OCI-LY3 (cell line): ENCODE measurements at regions not wholly inside any gene's neighbourhood (a gene's known extent, or its start where the extent isn't known, plus 50 kb on each side); places are given as distances from the start of the nearest gene placed in this dataset.

Experiments
- H2AFZ ChIP-seq: fragments of 200-600, 300-600 bp; shearing (Covaris generic); 2 replicates; pipeline ENCODE4 v1.6.0; 2014; ENCODE audit warnings: antibody characterized with exemption, low read depth, low read length
- H3K27ac ChIP-seq: fragments of 200-600, 300-600 bp; sonication (generic); 2 replicates; pipeline ENCODE4 v1.5.1; 2014; ENCODE audit warnings: mild to moderate bottlenecking, low read length, moderate library complexity, mixed read lengths
- H3K27me3 ChIP-seq: fragments of 200-600, 300-600 bp; sonication (generic); 2 replicates; pipeline ENCODE4 v1.6.1; 2014; ENCODE audit warnings: low read depth, low read length, mixed read lengths
- H3K36me3 ChIP-seq: fragments of 200-600, 300-600 bp; sonication (generic); replicated peaks from 2 replicates; pipeline ENCODE3; 2014; ENCODE audit warnings: low read depth, low read length, mixed read lengths
- H3K4me1 ChIP-seq: fragments of 300-600, 200-600 bp; sonication (generic); 2 replicates; pipeline ENCODE4 v1.6.1; 2014; ENCODE audit warnings: low read length, mixed read lengths
- H3K4me2 ChIP-seq: fragments of 200-600, 300-600 bp; sonication (generic); 2 replicates; pipeline ENCODE4 v1.6.1; 2014; ENCODE audit warnings: low read length, mixed read lengths
- H3K4me3 ChIP-seq: fragments of 300-600, 200-600 bp; sonication (generic); 2 replicates; pipeline ENCODE4 v1.5.1; 2014; ENCODE audit warnings: antibody characterized with exemption, mild to moderate bottlenecking, low read length, moderate library complexity
- H3K79me2 ChIP-seq: fragments of 300-600, 200-600 bp; shearing (Covaris generic); 2 replicates; pipeline ENCODE4 v1.6.1; 2014; ENCODE audit warnings: mild to moderate bottlenecking, low read length, mixed read lengths
- H3K9ac ChIP-seq: fragments of 300-600, 200-600 bp; shearing (Covaris generic); 2 replicates; pipeline ENCODE4 v1.6.0; 2014; ENCODE audit warnings: mild to moderate bottlenecking, low read length, moderate library complexity
- H3K9me3 ChIP-seq: fragments of 200-600, 300-600 bp; shearing (Covaris generic); 2 replicates; pipeline ENCODE4 v1.6.1; 2014; ENCODE audit warnings: low read length, mixed read lengths; ENCODE audit not compliant: insufficient read depth
- H4K20me1 ChIP-seq: fragments of 200-600, 300-600 bp; sonication (generic); 2 replicates; pipeline ENCODE4 v1.6.1; 2016; ENCODE audit warnings: low read length, mixed read lengths; ENCODE audit not compliant: insufficient read depth
- EZH2phosphoT487 ChIP-seq: fragments of 200-600 bp; shearing (Covaris generic); IDR thresholded peaks from 2 replicates; pipeline ENCODE4 v1.6.1; 2018; ENCODE audit warnings: antibody characterized with exemption, mixed run types, low read depth
- TF ChIP-seq, protein P1 (sequence below): fragments of 200-600, 300-600 bp; sonication (generic); IDR thresholded peaks from 2 replicates; pipeline ENCODE4 v1.5.1; 2014; ENCODE audit warnings: antibody characterized with exemption, low read length, low read depth

DNA sequence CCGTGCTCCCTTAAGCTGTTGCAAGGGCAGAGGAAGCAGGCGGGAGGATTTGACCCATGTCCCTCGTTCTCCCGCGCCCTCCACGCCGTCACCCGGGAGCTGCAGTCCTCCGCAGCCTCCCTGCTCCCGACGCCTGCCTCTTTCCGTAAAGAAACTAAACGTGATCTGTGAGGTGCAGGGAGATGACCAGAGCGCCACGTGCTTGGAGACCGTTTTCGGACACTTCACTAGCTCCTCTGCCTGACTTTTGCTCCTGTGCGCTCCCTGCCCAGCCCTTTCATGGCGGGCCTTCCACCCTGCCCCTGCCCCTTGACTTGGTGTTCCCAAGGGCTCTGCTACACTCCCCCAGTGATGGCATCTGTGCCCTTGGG is 171.2 kb downstream of the LSM5 start:
- no peaks in the 10 kb centered on the region for H4K20me1 ChIP-seq
- no peaks in the 10 kb centered on the region for H3K9me3 ChIP-seq
- H2AFZ ChIP-seq = no peak overlapping the region
- no peak overlapping the region for H3K4me3 ChIP-seq
- no peak overlapping the region for H3K27ac ChIP-seq
- no peaks in the 10 kb centered on the region for H3K4me1 ChIP-seq
- no peak for TF ChIP-seq EZH2phosphoT487
- TF ChIP-seq, protein P1, sequence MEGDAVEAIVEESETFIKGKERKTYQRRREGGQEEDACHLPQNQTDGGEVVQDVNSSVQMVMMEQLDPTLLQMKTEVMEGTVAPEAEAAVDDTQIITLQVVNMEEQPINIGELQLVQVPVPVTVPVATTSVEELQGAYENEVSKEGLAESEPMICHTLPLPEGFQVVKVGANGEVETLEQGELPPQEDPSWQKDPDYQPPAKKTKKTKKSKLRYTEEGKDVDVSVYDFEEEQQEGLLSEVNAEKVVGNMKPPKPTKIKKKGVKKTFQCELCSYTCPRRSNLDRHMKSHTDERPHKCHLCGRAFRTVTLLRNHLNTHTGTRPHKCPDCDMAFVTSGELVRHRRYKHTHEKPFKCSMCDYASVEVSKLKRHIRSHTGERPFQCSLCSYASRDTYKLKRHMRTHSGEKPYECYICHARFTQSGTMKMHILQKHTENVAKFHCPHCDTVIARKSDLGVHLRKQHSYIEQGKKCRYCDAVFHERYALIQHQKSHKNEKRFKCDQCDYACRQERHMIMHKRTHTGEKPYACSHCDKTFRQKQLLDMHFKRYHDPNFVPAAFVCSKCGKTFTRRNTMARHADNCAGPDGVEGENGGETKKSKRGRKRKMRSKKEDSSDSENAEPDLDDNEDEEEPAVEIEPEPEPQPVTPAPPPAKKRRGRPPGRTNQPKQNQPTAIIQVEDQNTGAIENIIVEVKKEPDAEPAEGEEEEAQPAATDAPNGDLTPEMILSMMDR = no peak
- H3K36me3 ChIP-seq = no peaks in the 10 kb centered on the region
- no peaks in the 10 kb centered on the region for H3K79me2 ChIP-seq
- H3K27me3 ChIP-seq = no peaks in the 10 kb centered on the region
- H3K4me2 ChIP-seq = no peak overlapping the region
- no peak overlapping the region for H3K9ac ChIP-seq

DNA sequence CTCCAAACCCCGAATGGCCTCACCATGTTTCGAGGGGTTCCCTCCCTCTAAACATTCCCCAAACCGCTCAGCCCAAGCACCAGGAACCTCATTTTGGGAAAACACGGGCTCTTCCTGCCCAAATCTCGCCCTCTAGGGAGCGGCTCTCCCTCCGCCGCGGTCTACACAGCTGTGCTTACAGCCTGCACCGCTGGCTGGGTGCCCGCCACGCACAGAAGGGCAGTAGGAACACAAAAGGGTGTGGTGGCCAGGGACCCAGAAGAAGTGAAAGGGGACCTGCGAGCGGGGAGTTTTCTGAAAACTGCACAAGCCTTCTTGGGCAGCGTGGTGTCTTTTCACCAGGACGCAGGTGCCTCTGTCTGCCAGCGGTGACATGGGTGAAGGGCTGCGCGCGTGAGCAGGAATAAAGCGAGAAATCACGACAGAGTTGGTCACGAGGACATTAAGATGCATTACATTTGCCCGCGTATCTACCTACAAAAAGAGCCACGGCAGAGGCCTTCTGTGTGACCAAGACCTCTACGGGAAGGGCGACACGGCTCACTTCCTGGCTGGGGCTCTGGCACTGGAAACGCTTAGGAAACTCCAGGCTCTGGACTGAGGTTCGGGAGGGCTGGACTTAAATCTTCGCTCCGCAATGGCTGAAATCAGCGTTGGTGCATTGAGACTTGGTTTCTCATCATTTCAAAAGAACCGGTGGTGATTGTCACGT is 171.7 kb downstream of the LSM5 start:
- Histone ChIP-seq H3K4me2 (no peak overlapping the region), H3K79me2 (no peaks in the 10 kb centered on the region), H3K4me3 (no peak overlapping the region), H3K27ac (no peak overlapping the region), H3K27me3 (no peaks in the 10 kb centered on the region), H3K9me3 (no peaks in the 10 kb centered on the region), H2AFZ (no peak overlapping the region), H3K4me1 (no peaks in the 10 kb centered on the region), H3K36me3 (no peaks in the 10 kb centered on the region), H4K20me1 (no peaks in the 10 kb centered on the region), H3K9ac (no peak overlapping the region)
- TF ChIP-seq EZH2phosphoT487 = no peak
- TF ChIP-seq, protein P1 = no peak

DNA sequence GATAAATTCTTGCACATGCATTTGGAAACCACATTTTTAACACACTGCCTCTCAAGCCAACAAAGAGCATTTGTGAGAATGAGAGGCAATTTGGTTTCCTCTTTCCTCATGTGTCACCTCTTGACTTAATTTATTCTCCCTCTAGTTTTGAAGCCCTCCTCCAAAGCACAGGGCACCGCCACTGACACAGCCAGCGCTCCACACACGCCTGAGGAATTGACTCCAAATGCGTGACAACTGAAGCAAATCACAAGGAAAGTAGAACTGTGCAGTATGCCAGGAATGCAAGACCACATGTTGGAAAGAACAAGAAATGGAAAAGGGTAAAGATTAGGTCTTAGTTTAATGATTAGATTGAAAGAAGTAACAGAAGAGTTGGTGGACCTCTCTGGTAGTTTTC is 173.3 kb downstream of the LSM5 start:
- Histone ChIP-seq H3K4me2 (no peak overlapping the region), H3K27ac (no peak overlapping the region), H3K4me1 (no peaks in the 10 kb centered on the region), H2AFZ (no peak overlapping the region), H3K79me2 (no peaks in the 10 kb centered on the region), H3K27me3 (no peaks in the 10 kb centered on the region), H3K9me3 (no peaks in the 10 kb centered on the region), H3K4me3 (no peak overlapping the region), H4K20me1 (no peaks in the 10 kb centered on the region), H3K9ac (no peak overlapping the region), H3K36me3 (no peaks in the 10 kb centered on the region)
- TF ChIP-seq EZH2phosphoT487 = no peak
- TF ChIP-seq, protein P1 = no peak

- TF ChIP-seq, protein P1 = no peak
- no peak for TF ChIP-seq EZH2phosphoT487
- no peaks in the 10 kb centered on the region for H3K9me3 ChIP-seq
- H3K4me2 ChIP-seq = no peak overlapping the region
- no peak overlapping the region for H3K4me3 ChIP-seq
- H3K9ac ChIP-seq = no peak overlapping the region
- H2AFZ ChIP-seq = no peak overlapping the region
- no peaks in the 10 kb centered on the region for H3K79me2 ChIP-seq
- no peaks in the 10 kb centered on the region for H3K36me3 ChIP-seq
- no peaks in the 10 kb centered on the region for H3K27me3 ChIP-seq
- H4K20me1 ChIP-seq = no peaks in the 10 kb centered on the region
- no peaks in the 10 kb centered on the region for H3K4me1 ChIP-seq
- no peak overlapping the region for H3K27ac ChIP-seq
Measured at GRCh38 chr7:32314761-32315160, 175.4 kb downstream of the LSM5 start.
